A673 (cell line): ENCODE measurements at regions not wholly inside any gene's neighbourhood (a gene's known extent, or its start where the extent isn't known, plus 50 kb on each side); places are given as distances from the start of the nearest gene placed in this dataset.

Experiments used
- BruUV-seq: library from RNA; stranded (reverse); fragments of 400-500 nt; replicated peaks from 2 replicates; lab custom pipeline; 2021; lab: Mats Ljungman, UMichigan
- CTCF ChIA-PET: fragments of 300-600 bp; sonication (Branson Sonifier 250); formaldehyde crosslinking; loops from one replicate; lab custom pipeline; 2022; ENCODE audit warnings: antibody characterized with exemption; lab: Charles Lee
- POLR2A ChIA-PET: fragments of 300-600 bp; sonication (Branson Sonifier 250); formaldehyde crosslinking; loops from one replicate; lab custom pipeline; 2022; ENCODE audit warnings: antibody characterized with exemption; ENCODE audit not compliant: low non-redundant PET; lab: Charles Lee
- DNase-seq: peaks from one replicate; pipeline ENCODE4 v3.0.0-alpha.2; 2015; ENCODE audit warnings: low spot score
- H3K27ac ChIP-seq: fragments of 200-600 bp; sonication (generic); 2 replicates; pipeline ENCODE4 v1.5.1; 2016; ENCODE audit warnings: mixed run types, low read depth, mild to moderate bottlenecking, mixed read lengths, antibody characterized with exemption, low read length; ENCODE audit not compliant: poor library complexity, severe bottlenecking
- H3K27me3 ChIP-seq: fragments of 200-600 bp; sonication (generic); replicated peaks from 2 replicates; pipeline ENCODE4 v1.6.1; 2017; ENCODE audit warnings: mixed run types, low read depth, mild to moderate bottlenecking, mixed read lengths, antibody characterized with exemption, low read length; ENCODE audit not compliant: insufficient read depth, poor library complexity
- H3K36me3 ChIP-seq: fragments of 200-600 bp; sonication (generic); 2 replicates; pipeline ENCODE4 v1.6.1; 2016; ENCODE audit warnings: mixed run types, mild to moderate bottlenecking, mixed read lengths, antibody characterized with exemption, low read length; ENCODE audit not compliant: insufficient read depth, poor library complexity, severe bottlenecking
- H3K4me1 ChIP-seq: fragments of 200-600 bp; sonication (generic); 2 replicates; pipeline ENCODE4 v1.6.1; 2017; ENCODE audit warnings: mixed run types, mild to moderate bottlenecking, mixed read lengths, antibody characterized with exemption, low read length; ENCODE audit not compliant: insufficient read depth, poor library complexity, severe bottlenecking
- H3K4me3 ChIP-seq: fragments of 200-600 bp; sonication (generic); 2 replicates; pipeline ENCODE4 v1.5.1; 2016; ENCODE audit warnings: low read depth, mixed run types, mild to moderate bottlenecking, mixed read lengths, low read length; ENCODE audit not compliant: poor library complexity, severe bottlenecking
- H3K9me3 ChIP-seq: fragments of 200-600 bp; sonication (generic); 2 replicates; pipeline ENCODE4 v1.6.1; 2016; ENCODE audit warnings: mixed run types, low read depth, mild to moderate bottlenecking, mixed read lengths, antibody characterized with exemption, low read length; ENCODE audit not compliant: poor library complexity, severe bottlenecking
- EZH2 ChIP-seq: fragments of 200-600 bp; sonication (generic); IDR thresholded peaks from 2 replicates; pipeline ENCODE4 v1.6.1; 2017; ENCODE audit warnings: borderline replicate concordance, low read depth, mild to moderate bottlenecking, mixed read lengths, antibody characterized with exemption, low read length; ENCODE audit not compliant: poor library complexity, severe bottlenecking
- intact Hi-C: fragments of 100-400 bp; cut with micrococcal nuclease; formaldehyde crosslinking; loops from one replicate; pipeline ENCODE4 v1.10.0; 2022; ENCODE audit not compliant: unreplicated experiment
- TF ChIP-seq, protein P1 (sequence below): fragments of 300-800, 200-600 bp; sonication (generic); conservative IDR thresholded peaks from 2 replicates; pipeline ENCODE4 v1.5.1; 2017; ENCODE audit warnings: low read depth, mild to moderate bottlenecking, antibody characterized with exemption, low read length, moderate library complexity, mixed read lengths

DNA sequence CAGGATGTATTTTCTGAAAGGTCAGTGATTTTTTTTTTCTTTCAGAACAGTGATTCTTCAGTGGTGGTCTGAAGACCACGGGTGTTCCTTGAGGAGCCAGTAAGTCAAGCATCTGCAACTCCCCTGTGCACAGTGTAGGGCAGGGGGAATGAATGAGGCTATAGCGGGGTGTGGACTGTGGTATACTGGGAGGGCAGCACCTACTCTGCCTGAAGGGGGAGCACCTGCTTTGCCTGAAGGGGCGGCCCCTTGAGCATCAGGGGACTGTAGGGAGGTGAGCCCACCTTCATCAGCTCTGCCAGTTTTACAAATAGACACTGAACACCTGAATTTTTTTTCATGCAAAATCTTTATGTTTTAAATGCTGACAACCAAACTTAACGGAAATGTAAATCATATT, 77.5 kb upstream of the RIPOR2 start:
- H3K4me3 ChIP-seq, result no peak overlapping the region
- H3K4me1 ChIP-seq, result no peaks in the 10 kb centered on the region
- H3K27me3 ChIP-seq, result no peaks in the 10 kb centered on the region
- DNase-seq, result no peak
- intact Hi-C loops, result no loop called here
- no peak for TF ChIP-seq EZH2
- TF ChIP-seq, protein P1, sequence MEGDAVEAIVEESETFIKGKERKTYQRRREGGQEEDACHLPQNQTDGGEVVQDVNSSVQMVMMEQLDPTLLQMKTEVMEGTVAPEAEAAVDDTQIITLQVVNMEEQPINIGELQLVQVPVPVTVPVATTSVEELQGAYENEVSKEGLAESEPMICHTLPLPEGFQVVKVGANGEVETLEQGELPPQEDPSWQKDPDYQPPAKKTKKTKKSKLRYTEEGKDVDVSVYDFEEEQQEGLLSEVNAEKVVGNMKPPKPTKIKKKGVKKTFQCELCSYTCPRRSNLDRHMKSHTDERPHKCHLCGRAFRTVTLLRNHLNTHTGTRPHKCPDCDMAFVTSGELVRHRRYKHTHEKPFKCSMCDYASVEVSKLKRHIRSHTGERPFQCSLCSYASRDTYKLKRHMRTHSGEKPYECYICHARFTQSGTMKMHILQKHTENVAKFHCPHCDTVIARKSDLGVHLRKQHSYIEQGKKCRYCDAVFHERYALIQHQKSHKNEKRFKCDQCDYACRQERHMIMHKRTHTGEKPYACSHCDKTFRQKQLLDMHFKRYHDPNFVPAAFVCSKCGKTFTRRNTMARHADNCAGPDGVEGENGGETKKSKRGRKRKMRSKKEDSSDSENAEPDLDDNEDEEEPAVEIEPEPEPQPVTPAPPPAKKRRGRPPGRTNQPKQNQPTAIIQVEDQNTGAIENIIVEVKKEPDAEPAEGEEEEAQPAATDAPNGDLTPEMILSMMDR, result peak; percentile 37
- BruUV-seq, result no TSS peak
- no peaks in the 10 kb centered on the region for H3K9me3 ChIP-seq
- ChIA-PET POLR2A (no interaction called here), CTCF (no interaction called here)
- no peaks in the 10 kb centered on the region for H3K36me3 ChIP-seq
- no peak overlapping the region for H3K27ac ChIP-seq

DNA sequence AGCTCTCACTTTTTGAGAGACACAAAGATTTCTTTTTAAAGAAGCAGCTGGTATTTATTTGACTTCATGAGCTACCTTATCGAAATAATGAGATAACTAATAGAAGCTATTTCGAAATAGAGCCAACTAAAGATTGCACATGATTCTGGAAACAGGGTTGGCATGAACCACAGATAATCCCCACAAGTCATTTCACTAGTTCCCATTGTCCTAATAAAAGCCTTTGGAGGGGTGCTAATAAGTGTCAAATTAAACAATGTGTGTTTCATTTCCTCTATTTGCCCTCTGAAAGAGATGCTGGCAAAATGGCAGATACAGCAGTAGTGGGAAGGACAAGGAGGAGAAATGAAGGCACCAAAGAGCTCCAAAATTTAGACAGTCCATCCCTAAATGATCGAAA, 78.6 kb upstream of the RIPOR2 start:
- no peak for TF ChIP-seq EZH2
- TF ChIP-seq, protein P1, result no peak
- Histone ChIP-seq H3K27ac (no peak overlapping the region), H3K36me3 (no peaks in the 10 kb centered on the region), H3K27me3 (no peaks in the 10 kb centered on the region), H3K4me3 (no peak overlapping the region), H3K4me1 (no peaks in the 10 kb centered on the region), H3K9me3 (no peaks in the 10 kb centered on the region)
- ChIA-PET POLR2A (no interaction called here), CTCF (no interaction called here)
- DNase-seq, result no peak
- no TSS peak for BruUV-seq
- intact Hi-C loops, result no loop called here

DNA sequence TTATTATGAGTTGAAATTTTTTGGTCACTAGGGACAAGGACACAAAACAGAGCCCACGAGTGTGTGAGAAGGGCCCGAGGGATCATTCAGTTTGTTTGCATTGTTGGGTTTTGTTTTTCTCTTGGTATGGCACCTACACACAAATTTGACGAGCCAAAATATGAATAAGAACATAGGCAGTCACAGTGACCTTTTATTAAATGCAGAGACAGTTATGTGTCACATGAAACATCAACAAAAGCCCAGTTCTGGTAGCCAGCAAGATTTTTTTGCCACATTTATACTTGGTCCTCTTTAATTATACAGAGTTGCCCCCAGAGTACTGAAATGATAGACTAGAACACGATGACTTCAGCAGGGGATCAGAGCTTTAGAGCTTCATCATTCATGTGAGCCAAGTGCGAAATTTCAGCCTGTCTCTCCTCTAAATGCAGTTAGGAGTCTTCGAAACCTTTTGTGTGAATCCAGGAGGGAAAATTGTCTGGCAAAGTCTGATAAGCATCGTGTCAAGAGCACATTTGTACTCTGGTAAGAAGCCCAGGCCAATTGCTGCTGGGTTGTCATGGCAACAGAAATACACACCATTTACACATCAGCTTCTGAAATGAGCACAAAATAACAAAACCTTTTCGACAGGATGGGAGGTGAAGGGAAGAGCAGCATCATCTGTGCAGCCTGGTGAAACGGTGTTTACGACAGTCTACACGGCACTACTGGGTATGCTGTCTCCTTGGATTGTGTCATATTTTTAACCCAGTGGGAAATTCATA, 79.2 kb upstream of the RIPOR2 start:
- POLR2A ChIA-PET, result interaction anchor here (0.6 kb wide), 1 partner anchor 10 kb away, joined by 3 read pairs; no protein-coding TSS in a partner anchor
- intact Hi-C loops, result loop anchor here (5.0 kb wide), 1 partner anchor 158 kb away; no protein-coding TSS in a partner anchor
- DNase-seq, result no peak
- Histone ChIP-seq H3K4me3 (no peak overlapping the region), H3K36me3 (no peaks in the 10 kb centered on the region), H3K4me1 (no peaks in the 10 kb centered on the region), H3K27ac (no peak overlapping the region), H3K9me3 (no peaks in the 10 kb centered on the region), H3K27me3 (no peaks in the 10 kb centered on the region)
- TF ChIP-seq EZH2, result no peak
- TF ChIP-seq, protein P1, result no peak
- no TSS peak for BruUV-seq
- CTCF ChIA-PET, result no interaction called here
